ENCODE measurements at regions not wholly inside any gene's neighbourhood (a gene's known extent, or its start where the extent isn't known, plus 50 kb on each side); places are given as distances from the start of the nearest gene placed in this dataset.

GRCh38 chr9:88077071-88077617, 61.1 kb downstream of the SPATA31C2 start:
- no peak for DNase-seq (ENCODE audit: low read depth)

- DNase-seq (ENCODE audit: low read depth), result peak; percentile 34
Measured at GRCh38 chr9:88076286-88077070, 61.8 kb downstream of the SPATA31C2 start.

- no peak for DNase-seq (ENCODE audit: low read depth)
Measured at GRCh38 chr9:88075966-88076285, 62.3 kb downstream of the SPATA31C2 start.

DNA sequence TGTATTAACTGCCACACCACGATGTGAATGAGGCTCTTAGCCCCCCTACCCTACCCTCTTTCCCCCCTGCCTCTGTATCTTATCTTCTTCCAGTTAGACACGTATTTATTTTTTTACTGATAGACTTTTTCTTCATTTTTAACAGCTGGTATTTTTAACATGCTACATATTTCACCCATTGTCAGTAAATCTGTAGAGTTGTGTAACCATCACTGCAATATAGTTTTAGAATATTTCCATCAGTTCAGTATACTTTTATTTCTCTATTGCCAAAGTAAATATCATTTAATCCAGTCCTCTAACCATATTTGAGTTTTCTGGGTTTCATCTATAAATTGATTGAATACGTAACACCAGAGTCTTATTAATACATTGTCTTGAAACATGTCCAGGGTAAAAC, 62.8 kb downstream of the SPATA31C2 start:
- no peak for DNase-seq (ENCODE audit: low read depth)

DNA sequence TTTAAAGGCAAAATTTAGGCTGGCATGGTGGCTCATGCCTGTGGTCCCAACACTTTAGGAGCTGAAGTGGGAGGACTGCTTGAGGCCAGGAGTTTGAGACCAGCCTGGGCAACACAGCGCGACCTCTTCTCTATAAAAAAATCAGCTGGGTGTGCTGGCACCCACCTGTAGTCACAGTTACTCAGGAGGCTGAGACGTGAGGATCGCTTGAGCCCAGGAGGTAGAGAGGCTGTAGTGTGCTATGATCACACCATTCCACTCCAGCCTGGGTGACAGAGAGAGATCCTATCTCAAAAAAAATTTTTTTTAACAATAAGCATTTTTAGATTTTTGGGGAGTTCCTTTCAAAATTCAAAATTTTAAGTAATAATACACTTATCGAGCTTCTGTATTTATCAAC, 63.3 kb downstream of the SPATA31C2 start:
- no peak for DNase-seq (ENCODE audit: low read depth)

DNA sequence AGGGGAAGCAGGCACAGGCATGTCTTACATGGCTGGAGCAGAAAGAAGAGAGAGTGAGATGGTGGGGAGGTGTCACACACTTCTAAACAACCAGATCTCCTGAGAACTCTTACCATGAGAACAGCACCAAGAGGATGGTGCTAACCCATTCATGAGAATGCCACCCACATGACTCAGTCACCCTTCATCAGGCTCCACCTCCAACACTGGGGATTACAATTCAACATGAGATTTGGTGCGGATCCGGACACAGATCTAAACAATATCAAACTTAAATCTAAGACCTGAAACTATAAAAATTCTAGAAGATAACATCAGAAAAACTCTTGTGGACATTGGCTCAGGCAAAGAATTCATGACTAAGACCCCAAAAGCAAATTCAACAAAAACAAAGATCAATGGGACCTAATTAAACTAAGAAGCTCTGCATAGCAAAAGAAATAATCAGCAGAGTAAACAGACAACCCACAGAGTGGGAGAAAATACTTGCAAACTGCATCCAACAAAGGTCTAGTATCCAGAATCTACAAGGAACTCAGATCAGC, 65.4 kb downstream of the SPATA31C2 start:
- DNase-seq (ENCODE audit: low read depth), result no peak

- no peak for DNase-seq (ENCODE audit: low read depth)
Measured at GRCh38 chr9:88071331-88071730, 66.9 kb downstream of the SPATA31C2 start.

GRCh38 chr9:88065619-88066018, 72.7 kb downstream of the SPATA31C2 start:
- DNase-seq (ENCODE audit: low read depth), result no peak

DNA sequence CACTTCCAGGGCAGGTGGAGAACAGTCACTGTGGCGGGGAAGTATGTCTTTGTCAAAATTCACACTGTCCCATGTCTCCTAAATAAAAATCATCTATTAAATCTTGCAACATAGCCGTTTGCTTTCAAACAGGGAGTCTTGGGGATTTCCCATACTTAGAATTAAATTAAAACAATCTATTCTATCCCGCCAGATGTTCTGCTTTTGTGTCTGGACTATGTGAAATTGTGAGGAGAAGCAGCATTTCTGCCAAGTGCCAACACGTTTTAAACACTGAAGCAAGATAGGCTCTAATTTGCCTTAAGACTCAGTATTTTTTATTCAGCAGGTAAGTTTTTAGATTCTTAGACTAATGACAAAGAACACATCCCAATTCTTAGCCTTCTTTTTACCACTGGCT, 73.7 kb downstream of the SPATA31C2 start:
- DNase-seq (ENCODE audit: low read depth), result no peak

- DNase-seq (ENCODE audit: low read depth), result no peak
Measured at GRCh38 chr9:88060746-88061145, 77.5 kb downstream of the SPATA31C2 start.

DNA sequence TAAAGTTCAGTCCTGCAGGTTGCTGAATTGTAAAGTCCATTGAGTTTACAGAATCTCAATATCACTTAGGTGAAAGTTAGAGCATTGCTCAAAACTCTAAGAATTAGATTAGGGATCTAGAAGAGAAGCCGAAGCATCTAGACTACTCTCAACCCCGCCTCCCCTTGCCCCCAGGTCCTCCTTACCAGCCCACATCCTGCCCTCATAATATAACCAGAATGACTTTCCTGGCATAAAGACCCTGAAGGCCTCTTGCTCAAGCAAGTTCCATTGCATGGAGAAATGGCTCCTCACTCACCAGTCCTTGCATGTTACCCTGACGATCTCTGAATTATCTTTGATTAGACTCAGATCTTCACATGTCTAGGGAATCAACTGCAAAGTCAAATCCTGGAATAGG, 78.8 kb downstream of the SPATA31C2 start:
- DNase-seq (ENCODE audit: low read depth), result no peak

GRCh38 chr9:88056876-88057275, 81.4 kb downstream of the SPATA31C2 start:
- no peak for DNase-seq (ENCODE audit: low read depth)

GRCh38 chr9:88053856-88054501, 79.6 kb upstream of the CDK20 start:
- DNase-seq (ENCODE audit: low read depth), result no peak

DNA sequence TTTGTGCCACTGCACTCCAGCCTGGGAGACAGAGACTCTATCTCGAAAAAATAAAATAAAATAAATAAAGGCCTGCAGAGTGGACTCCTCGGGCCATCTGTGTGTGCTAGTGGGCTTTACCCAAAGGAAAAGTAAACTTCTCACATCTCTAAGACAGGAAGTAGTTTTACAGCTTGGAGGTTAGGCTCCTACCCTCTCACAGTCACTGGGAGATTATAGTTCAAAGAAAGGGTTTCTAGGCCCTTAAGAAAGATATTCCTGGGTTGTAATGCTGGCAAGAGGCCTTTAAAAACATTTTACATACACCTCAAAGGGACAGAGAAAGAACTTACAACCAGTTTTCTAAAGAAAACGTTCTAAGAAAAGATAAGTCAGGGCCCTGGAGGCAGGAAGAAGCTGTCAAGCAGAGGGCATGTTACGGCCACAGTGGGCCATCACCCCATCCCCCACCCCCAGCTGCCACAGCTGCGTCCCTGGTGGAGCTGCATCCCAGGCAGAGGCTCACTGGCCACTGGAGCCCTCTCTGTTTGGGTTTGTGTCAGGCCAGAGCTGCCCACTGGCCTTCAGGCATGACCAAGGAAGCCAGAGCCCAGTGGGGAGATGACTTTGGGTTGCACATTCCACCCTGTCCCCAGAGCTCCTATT, 78.1 kb upstream of the CDK20 start:
- DNase-seq (ENCODE audit: low read depth), result no peak

- DNase-seq (ENCODE audit: low read depth), result no peak
Measured at GRCh38 chr9:88051138-88051537, 76.8 kb upstream of the CDK20 start.

DNA sequence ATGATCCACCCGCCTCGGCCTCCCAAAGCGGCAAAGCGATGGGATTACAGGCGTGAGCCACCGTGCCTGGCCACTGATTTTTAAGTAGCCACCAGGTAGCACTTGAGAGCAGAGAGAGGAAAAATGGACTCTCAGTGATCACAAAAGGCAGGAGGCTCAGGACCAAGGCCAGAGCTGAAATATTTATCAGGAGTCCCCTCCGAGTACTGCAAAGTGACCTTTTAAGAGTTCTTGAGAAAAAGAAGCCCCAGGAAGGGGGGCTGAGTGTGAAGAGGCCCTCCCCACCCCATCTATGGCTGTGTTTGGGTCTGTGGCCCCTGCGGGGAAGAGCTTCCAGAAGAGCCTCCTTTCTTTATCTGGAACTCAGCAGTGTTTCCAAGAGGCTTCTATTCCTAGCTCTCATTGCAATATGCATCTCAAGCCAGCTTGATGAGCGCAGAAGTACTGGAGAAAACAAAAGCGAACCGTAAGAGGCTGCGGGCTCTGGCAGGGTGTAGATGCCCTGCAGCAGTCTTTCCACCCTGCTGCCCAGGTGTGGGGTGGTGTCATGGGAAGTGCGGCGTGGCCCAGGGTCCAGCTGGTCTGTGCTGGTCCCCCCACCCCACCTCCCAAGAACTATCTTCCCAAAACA, 75.5 kb upstream of the CDK20 start:
- DNase-seq (ENCODE audit: low read depth), result no peak

- no peak for DNase-seq (ENCODE audit: low read depth)
Measured at GRCh38 chr9:88046542-88046941, 72.2 kb upstream of the CDK20 start.

DNA sequence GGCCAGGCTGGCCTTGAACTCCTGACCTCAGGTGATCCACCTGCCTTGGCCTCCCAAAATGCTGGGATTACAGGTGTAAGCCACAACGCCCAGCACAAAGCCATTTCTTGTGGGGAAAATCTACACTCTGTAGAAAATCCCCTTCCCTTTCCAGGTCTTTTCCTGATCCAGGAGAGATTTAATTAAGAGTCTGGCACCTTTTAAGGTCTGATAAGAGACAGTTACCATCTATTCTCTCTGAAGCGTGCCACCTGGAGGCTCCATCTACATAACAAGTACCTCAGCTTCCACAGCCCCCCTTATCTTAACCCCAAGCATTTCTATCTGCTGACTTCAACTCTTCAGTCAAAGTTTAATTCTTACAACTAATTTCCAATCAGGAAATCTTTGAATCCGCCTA, 71.4 kb upstream of the CDK20 start:
- no peak for DNase-seq (ENCODE audit: low read depth)

DNA sequence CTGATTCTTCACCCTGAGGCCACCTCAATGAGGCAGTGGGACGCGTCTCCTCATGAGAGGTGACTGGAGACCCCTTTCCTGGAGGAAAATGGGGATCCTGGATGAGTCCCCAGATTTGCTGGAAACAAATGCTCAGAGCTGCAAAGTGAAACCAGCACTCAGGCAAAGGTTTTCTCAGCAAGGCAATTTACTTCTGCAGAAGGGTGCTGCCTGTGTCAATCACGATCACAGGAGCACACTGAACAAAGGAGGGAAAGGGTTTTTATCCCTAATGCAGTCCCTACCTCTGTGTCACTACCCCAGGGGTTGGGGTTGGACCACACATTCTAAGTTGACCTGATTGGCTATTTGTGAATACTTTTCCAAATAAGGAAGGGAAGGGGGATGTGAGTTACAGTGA, 69.9 kb upstream of the CDK20 start:
- DNase-seq (ENCODE audit: low read depth), result no peak

DNA sequence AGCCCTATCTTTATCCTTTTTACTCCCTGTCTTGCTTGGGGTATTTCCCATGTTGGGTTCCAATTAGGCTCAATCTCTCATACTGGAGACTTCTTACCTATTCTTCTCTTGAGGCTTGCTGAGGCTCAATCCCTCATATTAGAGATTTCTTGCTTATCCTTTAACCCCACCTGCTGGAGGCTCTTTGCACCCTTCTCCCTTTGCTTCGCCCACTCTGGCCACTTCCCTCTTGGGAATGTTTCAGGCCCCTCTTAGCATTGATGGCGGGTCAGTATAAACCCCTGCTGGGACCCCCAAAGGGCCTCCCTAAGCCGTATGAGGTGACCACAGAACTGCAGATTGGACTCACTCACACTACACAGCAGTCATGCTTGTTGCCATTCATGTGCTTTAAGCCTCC, 69.3 kb upstream of the CDK20 start:
- DNase-seq (ENCODE audit: low read depth), result no peak

GRCh38 chr9:88041447-88041846, 67.1 kb upstream of the CDK20 start:
- no peak for DNase-seq (ENCODE audit: low read depth)

DNA sequence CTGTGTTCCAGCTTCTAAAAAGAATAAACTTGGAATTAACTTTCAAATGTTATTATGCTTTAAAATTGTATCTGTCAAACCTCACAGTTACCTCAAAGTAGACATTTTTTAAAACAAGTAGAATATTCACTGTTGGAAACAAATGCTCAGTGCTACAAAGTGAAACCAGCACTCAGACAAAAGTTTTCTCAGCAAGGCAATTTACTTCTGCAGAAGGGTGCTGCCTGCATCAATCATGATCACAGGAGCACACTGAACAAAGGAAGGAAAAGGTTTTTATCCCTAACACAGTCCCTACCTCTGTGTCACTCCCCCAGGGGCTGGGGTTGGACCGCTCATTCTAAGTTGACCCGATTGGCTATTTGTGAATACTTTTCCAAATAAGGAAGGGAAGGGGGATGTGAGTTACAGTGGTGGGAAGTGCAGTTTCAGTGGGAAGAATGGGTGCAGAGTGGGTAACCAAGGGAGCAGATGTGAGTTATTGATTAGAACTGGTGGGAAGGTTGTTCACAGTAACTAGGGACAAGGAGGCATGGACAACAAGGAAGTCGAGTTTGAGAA, 63.0 kb upstream of the CDK20 start:
- DNase-seq (ENCODE audit: low read depth), result no peak
